A549 (cell line): ENCODE measurements at regions not wholly inside any gene's neighbourhood (a gene's known extent, or its start where the extent isn't known, plus 50 kb on each side); places are given as distances from the start of the nearest gene placed in this dataset.

ENCODE experiments used
- ATAC-seq, 2 experiments: fragments of 200-7000 bp in 1 of 2; fragments of >200 bp in 1 of 2; cut with Nextera tagmentation in 1 of 2; cut with Tn5 transposase in 1 of 2; 3 replicates each; pipeline versions ENCODE4 v1.8.0 to v1.9.1; 2018 to 2020; ENCODE audit warnings: mild to moderate bottlenecking in 1 of 2, moderate library complexity in 1 of 2
- CTCF ChIA-PET: fragments of 300-600 bp; sonication (Branson Sonifier 250); formaldehyde crosslinking; extraction: SDS; loops from one replicate; lab custom pipeline; 2021; ENCODE audit warnings: antibody characterized with exemption, inconsistent platforms; lab: Yijun Ruan, JAX
- POLR2A ChIA-PET: fragments of 350-600 bp; formaldehyde crosslinking; extraction: SDS; loops from one replicate; lab custom pipeline; 2021; ENCODE audit warnings: antibody characterized with exemption, inconsistent platforms; lab: Yijun Ruan, JAX
- DNase-seq, 2 experiments: peaks; one replicate each; pipeline versions ENCODE4 v3.0.0 to v3.0.0-alpha.2; 2011 to 2016; ENCODE audit warnings: low read depth in 1 of 2, low spot score in 1 of 2
- FAIRE-seq: peaks from 2 replicates; lab custom pipeline; 2011; peaks lifted over from hg19 to GRCh38; lab: Jason Lieb, UNC
- H3K27ac ChIP-seq, 2 experiments: fragments of >200 bp; sonication (Bioruptor Twin); formaldehyde crosslinking; 3 replicates each; pipeline ENCODE4 v1.5.1; 2016 to 2017
- H3K4me1 ChIP-seq: fragments of >200 bp; sonication (Bioruptor Twin); formaldehyde crosslinking; 3 replicates; pipeline ENCODE4 v1.6.1; 2016
- H3K4me2 ChIP-seq: fragments of >200 bp; sonication (Bioruptor Twin); formaldehyde crosslinking; 3 replicates; pipeline ENCODE4 v1.6.1; 2016
- H3K4me3 ChIP-seq: fragments of >200 bp; sonication (Bioruptor Twin); formaldehyde crosslinking; 3 replicates; pipeline ENCODE4 v1.5.1; 2016
- H3K9me3 ChIP-seq: fragments of >200 bp; sonication (Bioruptor Twin); formaldehyde crosslinking; 3 replicates; pipeline ENCODE4 v1.6.1; 2016
- CBX8 ChIP-seq: fragments of 200-600 bp; sonication (generic); IDR thresholded peaks from 2 replicates; pipeline ENCODE4 v1.6.1; 2016
- ELK1 ChIP-seq: fragments of 150-350 bp; IDR thresholded peaks from 2 replicates; pipeline ENCODE4 v1.6.1; 2014; ENCODE audit warnings: low read depth, mild to moderate bottlenecking, low read length
- FOSL2 ChIP-seq, 2 experiments: fragments of 450-650 bp in 1 of 2; fragments of >200 bp in 1 of 2; sonication (Bioruptor Twin) in 1 of 2; formaldehyde crosslinking; IDR thresholded peaks; 2 replicates each; pipeline versions ENCODE4 v1.5.0 to v1.6.1; 2016 to 2020; ENCODE audit warnings: mild to moderate bottlenecking in 1 of 2, moderate library complexity in 1 of 2
- FOXS1 ChIP-seq: fragments of 250-450 bp; sonication (Bioruptor Pico); IDR thresholded peaks from 2 replicates; pipeline ENCODE4 v1.5.0; 2020; ENCODE audit warnings: mild to moderate bottlenecking, moderate library complexity
- HEYL ChIP-seq: fragments of 250-450 bp; sonication (Bioruptor Pico); IDR thresholded peaks from 2 replicates; pipeline ENCODE4 v1.8.0; 2021; ENCODE audit warnings: mild to moderate bottlenecking, moderate library complexity
- HOXB13 ChIP-seq: fragments of 250-450 bp; sonication (Bioruptor Pico); IDR thresholded peaks from 2 replicates; pipeline ENCODE4 v1.5.0; 2020; ENCODE audit warnings: low read depth, mild to moderate bottlenecking, moderate library complexity
- JUN ChIP-seq, 2 experiments: fragments of >200 bp; sonication (Bioruptor Twin); formaldehyde crosslinking; IDR thresholded peaks; 2 replicates in 1 of 2; 3 replicates in 1 of 2; pipeline ENCODE4 v1.6.1; 2016 to 2017
- JUNB ChIP-seq: fragments of >200 bp; sonication (Bioruptor Twin); formaldehyde crosslinking; IDR thresholded peaks from 2 replicates; pipeline ENCODE4 v1.6.1; 2016
- MYC ChIP-seq: IDR thresholded peaks from 2 replicates; pipeline ENCODE4 v1.6.1; 2012; ENCODE audit warnings: mild to moderate bottlenecking, inconsistent platforms, low read length, improper control_type of control experiment, borderline replicate concordance
- NFE2L2 ChIP-seq: fragments of 150-350 bp; conservative IDR thresholded peaks from 2 replicates; pipeline ENCODE4 v1.6.1; 2014; ENCODE audit warnings: low read length
- POLR2AphosphoS2 ChIP-seq: conservative IDR thresholded peaks from 2 replicates; pipeline ENCODE4 v1.6.1; 2012; ENCODE audit warnings: low read length, improper control_type of control experiment, inconsistent platforms
- RAD21 ChIP-seq, 2 experiments: fragments of >200 bp in 1 of 2; sonication (Bioruptor Twin) in 1 of 2; formaldehyde crosslinking in 1 of 2; IDR thresholded peaks in 1 of 2; conservative IDR thresholded peaks in 1 of 2; 2 replicates in 1 of 2; 3 replicates in 1 of 2; pipeline ENCODE4 v1.6.1; 2012 to 2018; ENCODE audit warnings: inconsistent platforms in 1 of 2
- RCOR1 ChIP-seq: fragments of 150-350 bp; IDR thresholded peaks from 2 replicates; pipeline ENCODE4 v1.6.1; 2014; ENCODE audit warnings: antibody characterized with exemption, low read length, low read depth
- RNF2 ChIP-seq: fragments of 200-600 bp; sonication (generic); IDR thresholded peaks from 2 replicates; pipeline ENCODE4 v1.6.1; 2016; ENCODE audit warnings: low read depth, mild to moderate bottlenecking, antibody characterized with exemption, moderate library complexity, borderline replicate concordance
- SMC3 ChIP-seq: fragments of >200 bp; sonication (Bioruptor Twin); formaldehyde crosslinking; IDR thresholded peaks from 3 replicates; pipeline ENCODE4 v1.6.1; 2018; ENCODE audit warnings: inconsistent platforms
- SREBF2 ChIP-seq: fragments of 450-650 bp; IDR thresholded peaks from 2 replicates; pipeline ENCODE4 v1.6.1; 2014; ENCODE audit warnings: mild to moderate bottlenecking, moderate library complexity
- TP53 ChIP-seq: fragments of 250-450 bp; sonication (Bioruptor Pico); IDR thresholded peaks from 2 replicates; pipeline ENCODE4 v1.5.0; 2021; ENCODE audit warnings: mild to moderate bottlenecking, moderate library complexity
- ZC3H11A ChIP-seq: fragments of 450-650 bp; IDR thresholded peaks from 2 replicates; pipeline ENCODE4 v1.6.1; 2014; ENCODE audit warnings: antibody characterized with exemption, mild to moderate bottlenecking
- WGBS: methylation state at CpG from one replicate; pipeline ENCODE4 v1.1.6; 2017; ENCODE audit errors: missing lambda C conversion rate; 5-methylcytosine and 5-hydroxymethylcytosine counted together
- TF ChIP-seq, protein P1 (sequence below): fragments of 200-600 bp; sonication (generic); IDR thresholded peaks from 2 replicates; pipeline ENCODE4 v1.6.1; 2016; ENCODE audit warnings: antibody characterized with exemption, mild to moderate bottlenecking, moderate library complexity
- TF ChIP-seq, protein P2 (sequence below): fragments of 250-450 bp; sonication (Bioruptor Pico); IDR thresholded peaks from 2 replicates; pipeline ENCODE4 v1.5.0; 2021; ENCODE audit warnings: mild to moderate bottlenecking, moderate library complexity, borderline replicate concordance
- TF ChIP-seq, protein P3 (sequence below): IDR thresholded peaks from 2 replicates; pipeline ENCODE4 v1.6.1; 2012

GRCh38 chr12:98137278-98137677, 378.1 kb upstream of the TMPO start:
- Histone ChIP-seq H3K4me3 (no peak overlapping the region), H3K4me1 (no peaks in the 10 kb centered on the region), H3K9me3 (no peaks in the 10 kb centered on the region), H3K27ac (no peak overlapping the region), H3K4me2 (no peak overlapping the region)
- ChIA-PET CTCF (interaction anchor here (0.9 kb wide), 2 partner anchors 54 to 75 kb away, joined by 3 read pairs; no protein-coding TSS in a partner anchor), POLR2A (no interaction called here)
- no peak for DNase-seq
- ATAC-seq = peak in 1 of 2 experiments; percentile 39; a peak in 1 of 6 replicates
- 0% methylated on average over 1 of the region's 1 CpG for WGBS
- FAIRE-seq = no peak
- TF ChIP-seq, protein P1, sequence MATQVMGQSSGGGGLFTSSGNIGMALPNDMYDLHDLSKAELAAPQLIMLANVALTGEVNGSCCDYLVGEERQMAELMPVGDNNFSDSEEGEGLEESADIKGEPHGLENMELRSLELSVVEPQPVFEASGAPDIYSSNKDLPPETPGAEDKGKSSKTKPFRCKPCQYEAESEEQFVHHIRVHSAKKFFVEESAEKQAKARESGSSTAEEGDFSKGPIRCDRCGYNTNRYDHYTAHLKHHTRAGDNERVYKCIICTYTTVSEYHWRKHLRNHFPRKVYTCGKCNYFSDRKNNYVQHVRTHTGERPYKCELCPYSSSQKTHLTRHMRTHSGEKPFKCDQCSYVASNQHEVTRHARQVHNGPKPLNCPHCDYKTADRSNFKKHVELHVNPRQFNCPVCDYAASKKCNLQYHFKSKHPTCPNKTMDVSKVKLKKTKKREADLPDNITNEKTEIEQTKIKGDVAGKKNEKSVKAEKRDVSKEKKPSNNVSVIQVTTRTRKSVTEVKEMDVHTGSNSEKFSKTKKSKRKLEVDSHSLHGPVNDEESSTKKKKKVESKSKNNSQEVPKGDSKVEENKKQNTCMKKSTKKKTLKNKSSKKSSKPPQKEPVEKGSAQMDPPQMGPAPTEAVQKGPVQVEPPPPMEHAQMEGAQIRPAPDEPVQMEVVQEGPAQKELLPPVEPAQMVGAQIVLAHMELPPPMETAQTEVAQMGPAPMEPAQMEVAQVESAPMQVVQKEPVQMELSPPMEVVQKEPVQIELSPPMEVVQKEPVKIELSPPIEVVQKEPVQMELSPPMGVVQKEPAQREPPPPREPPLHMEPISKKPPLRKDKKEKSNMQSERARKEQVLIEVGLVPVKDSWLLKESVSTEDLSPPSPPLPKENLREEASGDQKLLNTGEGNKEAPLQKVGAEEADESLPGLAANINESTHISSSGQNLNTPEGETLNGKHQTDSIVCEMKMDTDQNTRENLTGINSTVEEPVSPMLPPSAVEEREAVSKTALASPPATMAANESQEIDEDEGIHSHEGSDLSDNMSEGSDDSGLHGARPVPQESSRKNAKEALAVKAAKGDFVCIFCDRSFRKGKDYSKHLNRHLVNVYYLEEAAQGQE = no peak
- TF ChIP-seq RCOR1 (no peak), HOXB13 (CRISPR knock-in tag) (no peak), NFE2L2 (no peak)

DNA sequence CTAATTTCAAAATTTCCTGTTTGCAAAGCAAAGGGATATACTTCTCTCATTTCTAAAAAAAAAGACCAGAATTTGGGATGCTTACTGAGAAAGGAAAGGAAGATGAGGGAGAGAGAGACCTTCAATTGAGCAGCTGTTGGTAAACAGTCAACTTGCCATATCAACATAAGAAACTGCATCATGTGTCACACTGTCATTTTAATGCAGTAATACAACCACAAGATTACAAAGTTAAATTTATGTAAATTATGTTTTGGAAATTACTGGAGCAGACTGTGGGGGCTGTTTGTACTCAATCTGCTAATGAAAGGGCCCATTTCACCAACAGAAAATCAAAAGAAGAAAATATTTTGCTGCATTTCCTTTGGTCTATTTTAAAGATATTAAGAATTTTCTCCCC, 370.4 kb upstream of the TMPO start:
- FAIRE-seq (no peak), ATAC-seq (no peak), DNase-seq (no peak)
- Histone ChIP-seq H3K27ac (no peak overlapping the region), H3K4me2 (no peak overlapping the region), H3K4me1 (no peaks in the 10 kb centered on the region), H3K9me3 (no peaks in the 10 kb centered on the region), H3K4me3 (no peak overlapping the region)
- CTCF ChIA-PET = no interaction called here
- POLR2A ChIA-PET = no interaction called here
- TF ChIP-seq TP53 (no peak), CBX8 (no peak)

- FAIRE-seq (no peak), ATAC-seq (no peak), DNase-seq (no peak)
- Histone ChIP-seq H3K9me3 (no peaks in the 10 kb centered on the region), H3K4me2 (no peak overlapping the region), H3K4me3 (no peak overlapping the region), H3K27ac (no peak overlapping the region), H3K4me1 (no peaks in the 10 kb centered on the region)
- POLR2A ChIA-PET = no interaction called here
- TF ChIP-seq, protein P2, sequence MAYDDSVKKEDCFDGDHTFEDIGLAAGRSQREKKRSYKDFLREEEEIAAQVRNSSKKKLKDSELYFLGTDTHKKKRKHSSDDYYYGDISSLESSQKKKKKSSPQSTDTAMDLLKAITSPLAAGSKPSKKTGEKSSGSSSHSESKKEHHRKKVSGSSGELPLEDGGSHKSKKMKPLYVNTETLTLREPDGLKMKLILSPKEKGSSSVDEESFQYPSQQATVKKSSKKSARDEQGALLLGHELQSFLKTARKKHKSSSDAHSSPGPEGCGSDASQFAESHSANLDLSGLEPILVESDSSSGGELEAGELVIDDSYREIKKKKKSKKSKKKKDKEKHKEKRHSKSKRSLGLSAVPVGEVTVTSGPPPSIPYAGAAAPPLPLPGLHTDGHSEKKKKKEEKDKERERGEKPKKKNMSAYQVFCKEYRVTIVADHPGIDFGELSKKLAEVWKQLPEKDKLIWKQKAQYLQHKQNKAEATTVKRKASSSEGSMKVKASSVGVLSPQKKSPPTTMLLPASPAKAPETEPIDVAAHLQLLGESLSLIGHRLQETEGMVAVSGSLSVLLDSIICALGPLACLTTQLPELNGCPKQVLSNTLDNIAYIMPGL (CRISPR knock-in tag) = no peak
- TF ChIP-seq JUN (IDR thresholded peaks at IDR 0.05) (no peak), RNF2 (no peak), SMC3 (no peak), HEYL (no peak), FOXS1 (CRISPR knock-in tag) (no peak), ZC3H11A (no peak), FOSL2 (IDR thresholded peaks at IDR 0.05) (no peak), FOSL2 (CRISPR knock-in tag; IDR thresholded peaks at IDR 0.05) (no peak), RAD21 (conservative IDR thresholded peaks at IDR 0.05 in 1 of 2, IDR thresholded peaks at IDR 0.05 in 1 of 2) (no peak), SREBF2 (no peak), POLR2AphosphoS2 (no peak), JUNB (no peak), ELK1 (no peak), HOXB13 (CRISPR knock-in tag) (no peak), TP53 (no peak), MYC (no peak)
- TF ChIP-seq, protein P1 = no peak
- TF ChIP-seq, protein P3, sequence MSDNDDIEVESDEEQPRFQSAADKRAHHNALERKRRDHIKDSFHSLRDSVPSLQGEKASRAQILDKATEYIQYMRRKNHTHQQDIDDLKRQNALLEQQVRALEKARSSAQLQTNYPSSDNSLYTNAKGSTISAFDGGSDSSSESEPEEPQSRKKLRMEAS = no peak
- CTCF ChIA-PET = no interaction called here
- 6% methylated on average over 2 of the region's 2 CpGs for WGBS
These were observed 369.3 kb upstream of the TMPO start for GRCh38 chr12:98146043-98146442.
